Adrenal gland (tissue), 5 donors: ENCODE measurements at regions not wholly inside any gene's neighbourhood (a gene's known extent, or its start where the extent isn't known, plus 50 kb on each side); places are given as distances from the start of the nearest gene placed in this dataset.
"Not testable (repeated sequence)": the region's sequence is repeated elsewhere in the genome, so short reads cannot be mapped to it uniquely, and the experiment has no call there.

Experiments used
- CTCF ChIP-seq, 6 experiments: fragments of 450-650 bp in 4 of 6; fragments of 200-600 bp in 2 of 6; sonication (generic) in 1 of 6; IDR thresholded peaks; 1 replicate in 5 of 6; 2 replicates in 1 of 6; pipeline versions ENCODE4 v1.5.1 to v1.8.0; 2016 to 2021; ENCODE audit warnings: antibody characterized with exemption in 6 of 6, mild to moderate bottlenecking in 2 of 6, moderate library complexity in 1 of 6
- POLR2A ChIP-seq, 2 donors: fragments of 450-650 bp; IDR thresholded peaks; one replicate each; pipeline ENCODE4 v1.6.1; 2017; ENCODE audit warnings: antibody characterized with exemption in 2 of 2, mild to moderate bottlenecking in 2 of 2, moderate library complexity in 1 of 2
- donor health status: DM: no; HTN: no; CAD: no.

GRCh38 chr21:28677096-28677495 lies 315.6 kb downstream of the LTN1 start:
- TF ChIP-seq CTCF, POLR2A (IDR thresholded peaks at IDR 0.05): not testable (repeated sequence)
